ENCODE measurements at regions not wholly inside any gene's neighbourhood (a gene's known extent, or its start where the extent isn't known, plus 50 kb on each side); places are given as distances from the start of the nearest gene placed in this dataset.
"Not testable (repeated sequence)": the region's sequence is repeated elsewhere in the genome, so short reads cannot be mapped to it uniquely, and the experiment has no call there.

DNA sequence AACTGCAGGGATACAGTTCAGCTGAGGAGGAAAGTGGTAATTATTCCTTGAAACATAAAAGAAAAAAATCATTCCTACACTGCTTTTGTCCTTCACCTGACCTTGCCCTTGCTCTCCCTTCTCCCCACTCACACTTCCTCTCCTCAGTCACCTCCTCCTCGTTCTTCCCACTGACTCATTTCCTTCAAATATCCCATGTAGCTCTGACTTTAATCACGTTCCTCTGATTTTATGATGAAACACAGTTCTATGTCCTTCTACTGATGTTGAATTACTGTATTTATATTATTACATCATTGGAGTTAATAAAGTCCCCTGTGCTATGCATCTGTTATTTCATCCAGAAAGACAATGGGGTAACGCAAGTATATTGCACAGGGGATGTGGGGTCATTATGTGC, 575.6 kb downstream of the POM121L12 start:
- no peak for DNase-seq (ENCODE audit: low read depth)
- no peak overlapping the region for H3K4me3 ChIP-seq (ENCODE audit: low read depth, low read length)
- TF ChIP-seq, protein P1, sequence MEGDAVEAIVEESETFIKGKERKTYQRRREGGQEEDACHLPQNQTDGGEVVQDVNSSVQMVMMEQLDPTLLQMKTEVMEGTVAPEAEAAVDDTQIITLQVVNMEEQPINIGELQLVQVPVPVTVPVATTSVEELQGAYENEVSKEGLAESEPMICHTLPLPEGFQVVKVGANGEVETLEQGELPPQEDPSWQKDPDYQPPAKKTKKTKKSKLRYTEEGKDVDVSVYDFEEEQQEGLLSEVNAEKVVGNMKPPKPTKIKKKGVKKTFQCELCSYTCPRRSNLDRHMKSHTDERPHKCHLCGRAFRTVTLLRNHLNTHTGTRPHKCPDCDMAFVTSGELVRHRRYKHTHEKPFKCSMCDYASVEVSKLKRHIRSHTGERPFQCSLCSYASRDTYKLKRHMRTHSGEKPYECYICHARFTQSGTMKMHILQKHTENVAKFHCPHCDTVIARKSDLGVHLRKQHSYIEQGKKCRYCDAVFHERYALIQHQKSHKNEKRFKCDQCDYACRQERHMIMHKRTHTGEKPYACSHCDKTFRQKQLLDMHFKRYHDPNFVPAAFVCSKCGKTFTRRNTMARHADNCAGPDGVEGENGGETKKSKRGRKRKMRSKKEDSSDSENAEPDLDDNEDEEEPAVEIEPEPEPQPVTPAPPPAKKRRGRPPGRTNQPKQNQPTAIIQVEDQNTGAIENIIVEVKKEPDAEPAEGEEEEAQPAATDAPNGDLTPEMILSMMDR (conservative IDR thresholded peaks at IDR 0.05; ENCODE audit: low read depth, low read length): no peak

DNA sequence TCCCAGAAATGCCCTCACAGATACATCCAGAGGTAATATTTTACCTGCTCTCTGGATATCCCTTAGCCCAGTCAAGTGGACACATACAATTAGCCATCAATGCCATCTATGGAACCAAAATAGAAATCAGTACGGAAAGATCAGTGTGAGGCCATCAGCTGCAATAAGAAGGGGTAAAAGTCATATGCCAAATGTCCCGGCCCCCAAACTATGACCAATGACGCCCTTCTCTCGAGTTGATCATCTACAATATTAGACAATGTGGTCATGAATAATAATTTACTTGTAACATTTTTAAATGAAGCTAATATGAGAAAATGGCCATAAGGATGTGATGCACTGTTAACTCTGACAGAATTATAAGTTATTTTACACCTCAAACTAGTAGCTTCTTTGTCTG, 588.9 kb downstream of the POM121L12 start:
- TF ChIP-seq, protein P1 (conservative IDR thresholded peaks at IDR 0.05; ENCODE audit: low read depth, low read length): no peak
- H3K4me3 ChIP-seq (ENCODE audit: low read depth, low read length): no peak overlapping the region
- peak; percentile 35 for DNase-seq (ENCODE audit: low read depth)

DNA sequence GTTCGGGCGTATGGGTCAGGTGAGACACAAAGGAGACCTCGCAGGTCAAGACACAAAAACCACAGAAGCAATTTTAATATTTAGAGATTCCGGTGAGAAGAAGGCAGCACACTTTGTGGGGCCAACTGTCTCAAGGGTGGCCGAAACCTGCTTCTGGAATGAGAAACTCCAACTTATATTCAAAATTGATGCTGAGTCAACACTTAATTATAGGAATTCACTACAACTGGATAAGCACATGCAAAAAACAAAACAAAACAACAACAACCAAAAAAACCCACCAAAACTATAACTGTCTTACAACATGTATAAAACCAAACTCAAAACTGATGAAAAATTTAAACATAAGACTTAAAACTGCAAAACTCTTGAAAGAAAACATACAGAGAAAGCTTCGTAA, 593.3 kb downstream of the POM121L12 start:
- no peak for DNase-seq (ENCODE audit: low read depth)
- TF ChIP-seq, protein P1 (conservative IDR thresholded peaks at IDR 0.05; ENCODE audit: low read depth, low read length): no peak
- H3K4me3 ChIP-seq (ENCODE audit: low read depth, low read length): no peak overlapping the region

DNA sequence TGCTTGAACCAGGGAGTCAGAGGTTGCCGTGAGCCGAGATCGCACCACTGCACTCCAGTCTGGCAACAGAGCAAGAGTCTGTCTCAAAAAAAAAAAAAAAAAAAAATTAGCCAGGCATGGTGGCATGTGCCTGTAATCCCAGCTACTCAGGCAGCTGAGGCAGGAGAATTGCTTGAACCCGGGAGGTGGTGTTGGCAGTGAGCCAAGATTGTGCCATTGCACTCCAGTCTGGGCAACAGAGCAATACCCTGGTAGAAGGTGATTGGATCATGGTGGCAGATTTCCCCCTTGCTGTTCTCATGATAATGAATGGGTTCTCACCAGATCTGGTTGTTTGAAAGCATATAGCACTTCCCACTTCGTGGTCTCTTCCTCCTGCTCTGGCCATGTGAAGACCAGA, 599.8 kb downstream of the POM121L12 start:
- H3K4me3 ChIP-seq (ENCODE audit: low read depth, low read length); DNase-seq (ENCODE audit: low read depth): not testable (repeated sequence)

DNA sequence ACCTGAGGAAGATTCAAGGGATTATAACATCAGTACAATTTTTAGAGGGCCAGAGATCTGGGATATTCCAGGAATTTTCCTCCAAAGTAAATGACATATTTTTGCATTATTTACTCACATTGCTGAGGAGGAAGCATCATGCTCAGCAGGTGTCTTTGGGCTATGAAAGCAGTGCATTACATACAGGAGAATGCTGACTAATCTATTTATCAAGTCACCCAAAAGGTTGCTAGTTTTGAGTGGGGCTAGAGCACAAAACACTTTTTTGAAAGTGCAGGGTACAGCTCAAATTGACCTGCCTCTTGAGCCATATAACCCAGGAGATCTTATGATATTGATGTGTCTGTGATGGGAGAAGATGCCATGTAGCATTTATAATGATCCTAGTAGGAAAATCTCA, 603.1 kb downstream of the POM121L12 start:
- H3K4me3 ChIP-seq (ENCODE audit: low read depth, low read length): no peak overlapping the region
- DNase-seq (ENCODE audit: low read depth): no peak
- TF ChIP-seq, protein P1 (conservative IDR thresholded peaks at IDR 0.05; ENCODE audit: low read depth, low read length): no peak

DNA sequence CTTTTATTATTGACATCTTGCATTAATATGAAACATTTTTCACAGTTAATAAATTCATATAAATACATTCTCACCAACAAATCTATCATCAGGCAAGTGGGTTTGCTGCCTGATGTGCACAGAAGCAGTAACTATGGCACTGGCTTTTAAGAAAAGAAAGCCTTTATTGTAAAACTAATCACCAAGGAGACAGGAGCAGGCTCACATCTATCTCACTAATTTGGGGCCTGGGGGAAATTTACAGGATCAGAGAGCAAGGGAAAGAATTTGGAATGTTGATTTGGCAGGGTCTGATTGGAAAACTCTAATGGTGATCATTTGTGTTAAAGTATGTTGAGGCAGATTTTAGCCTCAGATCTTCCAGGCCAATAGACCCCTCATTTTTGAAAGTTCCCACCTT, 605.7 kb downstream of the POM121L12 start:
- TF ChIP-seq, protein P1 (conservative IDR thresholded peaks at IDR 0.05; ENCODE audit: low read depth, low read length): no peak
- no peak overlapping the region for H3K4me3 ChIP-seq (ENCODE audit: low read depth, low read length)
- DNase-seq (ENCODE audit: low read depth): no peak

DNA sequence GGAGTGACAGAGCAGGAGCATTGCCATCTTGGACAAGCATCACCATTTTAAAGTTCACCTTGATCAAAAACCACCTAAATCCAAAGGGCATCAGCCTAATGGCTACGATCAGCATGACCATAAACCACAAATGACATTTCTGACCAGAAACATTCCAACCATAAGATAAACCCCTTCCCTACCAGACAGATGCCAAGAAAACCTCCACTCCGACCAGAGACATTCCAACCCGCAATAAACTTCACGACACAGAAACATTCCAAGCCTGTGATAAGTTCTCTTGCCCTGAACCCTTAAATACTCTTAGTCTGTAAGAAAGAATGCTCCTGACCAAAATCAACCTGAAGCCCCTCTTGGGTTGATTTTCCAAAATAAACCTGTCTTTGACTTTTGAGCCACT, 606.9 kb downstream of the POM121L12 start:
- H3K4me3 ChIP-seq (ENCODE audit: low read depth, low read length): no peak overlapping the region
- TF ChIP-seq, protein P1 (conservative IDR thresholded peaks at IDR 0.05; ENCODE audit: low read depth, low read length): no peak
- no peak for DNase-seq (ENCODE audit: low read depth)

DNA sequence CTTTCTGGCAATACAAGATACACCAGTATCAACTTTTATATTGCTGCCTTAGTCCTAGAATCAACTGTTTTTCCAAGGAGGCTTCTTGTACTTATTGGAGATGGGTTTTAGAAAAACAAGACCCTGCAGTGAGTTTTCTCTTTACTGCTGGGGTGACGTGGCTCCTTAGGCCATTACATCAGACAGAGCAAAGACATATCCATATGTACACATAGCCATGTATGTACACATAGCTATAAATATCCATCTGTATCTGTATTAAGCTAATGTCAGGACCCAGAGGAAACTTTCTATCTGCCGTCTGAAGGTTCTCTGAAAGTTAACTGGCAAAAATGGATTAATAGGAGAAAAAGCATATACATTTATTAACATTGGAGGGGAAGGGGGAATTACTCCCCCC, 607.4 kb downstream of the POM121L12 start:
- no peak for DNase-seq (ENCODE audit: low read depth)
- no peak overlapping the region for H3K4me3 ChIP-seq (ENCODE audit: low read depth, low read length)
- TF ChIP-seq, protein P1 (conservative IDR thresholded peaks at IDR 0.05; ENCODE audit: low read depth, low read length): no peak
